HG03159 (cell line): ENCODE measurements at regions not wholly inside any gene's neighbourhood (a gene's known extent, or its start where the extent isn't known, plus 50 kb on each side); places are given as distances from the start of the nearest gene placed in this dataset.

Source experiments
- ATAC-seq: cut with Tn5 transposase; IDR thresholded peaks from one replicate; pipeline ENCODE4 v1.9.1; 2021; ENCODE audit warnings: mild to moderate bottlenecking, moderate library complexity; ENCODE audit not compliant: unreplicated experiment

- no peak for ATAC-seq
Observed at GRCh38 chr4:148831945-148832344, 389.7 kb upstream of the NR3C2 start.

DNA sequence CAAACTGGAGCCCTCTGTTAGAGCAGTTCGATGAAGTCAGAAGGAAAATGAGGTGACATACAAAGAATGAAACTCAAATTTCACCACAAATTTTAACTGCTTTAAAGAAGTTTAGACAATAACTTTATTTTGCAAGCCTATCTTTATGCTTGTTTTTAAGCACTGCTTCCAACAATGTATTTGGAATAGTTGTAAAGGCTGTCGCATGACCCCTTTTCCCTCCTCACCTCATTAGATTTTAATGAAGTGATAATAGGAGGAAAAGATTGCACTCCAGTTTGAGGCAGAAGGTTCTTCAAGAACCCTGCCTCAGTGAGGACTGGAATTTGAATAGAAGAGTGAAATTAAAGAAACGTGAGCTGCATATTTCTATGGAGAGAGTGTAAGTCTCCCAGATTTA is 386.1 kb upstream of the NR3C2 start:
- ATAC-seq = no peak

DNA sequence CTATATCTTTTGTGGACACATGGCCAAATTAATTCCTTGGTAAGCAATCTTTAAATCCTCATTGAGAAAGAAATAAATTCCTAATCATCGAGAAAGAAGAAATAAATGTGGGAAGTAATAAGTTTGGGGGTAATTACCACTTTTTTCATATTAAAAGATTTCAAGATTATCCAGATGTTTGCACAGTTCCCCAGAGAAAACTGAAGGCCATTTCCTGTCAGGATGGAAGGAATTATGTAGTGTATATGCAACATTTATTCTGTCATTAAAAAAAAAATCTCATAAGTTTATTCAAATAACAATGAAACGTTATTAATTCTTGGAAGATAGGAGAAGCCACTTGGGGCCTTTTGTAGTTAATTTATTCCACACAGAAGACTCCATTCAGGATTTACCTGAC is 385.6 kb upstream of the NR3C2 start:
- no peak for ATAC-seq

GRCh38 chr4:148823419-148823769 is 381.2 kb upstream of the NR3C2 start:
- ATAC-seq = no peak

- ATAC-seq = no peak
Observed at GRCh38 chr4:148822572-148823418, 380.6 kb upstream of the NR3C2 start.

DNA sequence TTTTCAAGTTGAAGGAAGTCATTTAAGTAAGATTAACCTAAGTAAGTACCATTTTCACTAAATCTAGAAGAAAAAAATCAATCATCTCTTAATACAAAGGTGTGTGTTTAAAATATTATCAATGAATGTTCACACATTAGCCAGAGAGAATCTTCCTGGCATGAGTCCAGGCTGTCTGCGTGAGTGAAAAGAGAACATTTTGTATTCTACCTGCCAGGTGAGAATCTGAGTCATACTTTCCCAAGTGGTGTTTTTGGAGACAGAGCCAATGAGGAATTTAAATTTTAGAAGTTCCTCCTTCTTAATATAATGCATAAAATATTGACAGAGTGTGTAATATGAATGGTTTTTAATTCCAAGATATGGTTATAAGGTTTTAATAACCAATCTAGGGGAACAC is 371.8 kb upstream of the NR3C2 start:
- ATAC-seq = no peak

DNA sequence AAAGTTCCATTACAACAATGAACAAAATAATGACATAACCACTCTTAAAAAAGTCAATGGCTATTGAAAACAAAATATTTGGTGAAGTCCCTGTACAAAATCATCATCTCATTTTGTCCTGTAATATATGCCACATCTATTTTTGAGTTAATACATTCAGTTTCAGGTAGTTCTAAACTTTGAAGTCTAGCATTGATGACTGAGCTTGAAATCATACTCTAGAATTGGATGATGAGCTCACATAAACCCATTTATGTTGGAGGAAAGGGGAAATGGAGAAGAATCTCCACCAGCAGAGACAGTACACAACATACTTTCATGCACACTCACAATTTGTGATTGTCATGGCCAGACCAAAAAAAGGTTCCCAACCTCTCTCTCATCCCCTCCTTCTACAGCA is 371.1 kb upstream of the NR3C2 start:
- ATAC-seq = no peak

GRCh38 chr4:148812101-148812500 is 369.9 kb upstream of the NR3C2 start:
- no peak for ATAC-seq

GRCh38 chr4:148810461-148810860 is 368.2 kb upstream of the NR3C2 start:
- ATAC-seq = no peak

DNA sequence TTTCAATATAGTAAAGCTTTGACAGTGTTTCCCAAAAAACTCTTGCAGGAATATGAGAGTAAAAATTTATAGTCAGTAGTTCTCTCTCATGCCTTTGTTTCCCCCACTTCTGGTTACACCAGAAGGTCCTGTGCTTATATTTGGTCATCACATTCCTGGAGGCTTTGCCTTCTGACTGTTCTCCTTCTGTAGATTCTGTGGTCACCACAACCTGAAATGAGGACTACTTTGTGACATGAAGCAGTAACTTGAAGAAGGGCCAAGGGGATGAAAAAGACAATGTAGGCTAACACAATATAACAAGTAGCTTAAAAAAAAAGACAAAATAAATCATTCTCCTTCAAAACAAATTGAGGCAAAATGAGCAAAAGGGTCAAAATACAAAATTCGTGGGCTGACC is 366.2 kb upstream of the NR3C2 start:
- ATAC-seq = no peak

- no peak for ATAC-seq
Observed at GRCh38 chr4:148800940-148801339, 358.7 kb upstream of the NR3C2 start.

GRCh38 chr4:148800336-148800885 is 358.2 kb upstream of the NR3C2 start:
- no peak for ATAC-seq

DNA sequence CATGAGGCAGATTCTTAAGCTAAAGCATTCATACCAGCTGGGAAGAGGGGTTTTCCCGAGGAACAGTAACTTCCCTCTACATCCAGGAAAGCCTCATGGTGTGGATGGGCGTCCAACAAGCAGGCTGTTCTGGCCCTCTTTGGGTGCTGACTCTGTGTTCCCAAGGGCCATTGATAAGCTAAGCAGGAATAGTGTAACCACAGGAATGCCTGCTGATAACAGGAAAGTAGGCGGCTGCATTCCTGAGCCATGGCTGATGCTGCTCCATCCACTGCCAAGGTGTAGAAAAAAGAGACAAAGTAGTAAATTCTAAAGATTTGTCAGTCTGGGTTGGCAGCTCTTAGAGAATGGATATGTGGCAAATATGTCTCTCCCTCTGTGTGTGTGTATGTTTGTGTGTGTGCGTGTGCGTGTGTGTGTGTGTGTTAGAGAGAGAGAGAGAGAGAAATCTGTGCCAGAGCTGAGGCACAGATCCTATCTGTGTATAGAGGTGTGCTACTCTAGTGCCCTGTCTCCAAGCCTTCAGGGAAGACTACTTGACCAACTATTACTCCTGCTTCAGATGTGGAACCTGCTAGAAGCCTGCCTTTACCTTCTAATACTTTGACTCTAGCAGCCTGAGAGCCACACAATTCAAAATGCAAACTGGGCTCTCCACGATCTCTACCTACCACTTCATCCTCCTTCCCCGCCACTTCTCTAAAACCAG is 353.1 kb upstream of the NR3C2 start:
- ATAC-seq = no peak

DNA sequence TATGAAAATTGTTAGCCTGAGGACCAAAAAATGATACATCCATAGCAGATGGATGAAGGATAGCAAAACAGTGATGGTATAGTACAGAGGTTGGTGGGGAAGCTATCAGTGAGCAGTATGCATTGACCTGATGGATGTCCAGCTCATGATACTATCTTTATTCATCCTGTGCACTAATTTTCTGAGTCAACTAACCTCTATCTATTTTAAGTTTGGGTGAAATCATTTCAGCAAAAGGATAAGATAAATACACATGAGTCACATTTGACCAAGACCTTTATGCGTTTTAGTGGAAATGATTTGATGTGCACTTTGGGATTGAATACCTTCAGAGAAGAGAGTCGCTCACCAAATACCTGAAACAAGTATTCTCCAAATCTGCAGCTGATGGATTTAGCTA is 351.0 kb upstream of the NR3C2 start:
- ATAC-seq = no peak

- ATAC-seq = no peak
Observed at GRCh38 chr4:148790691-148791090, 348.5 kb upstream of the NR3C2 start.

DNA sequence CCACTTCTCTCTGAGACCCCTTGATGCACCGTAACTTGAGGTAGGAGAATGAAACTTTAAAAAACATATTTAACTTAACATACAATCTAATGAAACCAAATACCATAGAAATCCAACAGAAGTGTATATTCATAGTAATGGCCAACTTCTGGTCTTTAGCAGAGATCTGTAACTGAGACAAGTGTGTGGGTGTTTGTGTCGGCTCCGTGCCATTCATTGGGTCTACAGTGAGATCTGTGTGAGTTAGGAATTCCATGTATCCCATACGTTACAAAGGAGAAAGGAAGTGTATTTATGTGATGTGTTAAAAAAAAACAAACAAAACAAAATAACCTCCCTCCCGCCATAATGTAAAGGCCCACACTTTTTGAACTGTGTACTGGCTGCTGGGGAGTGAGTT is 348.0 kb upstream of the NR3C2 start:
- no peak for ATAC-seq

DNA sequence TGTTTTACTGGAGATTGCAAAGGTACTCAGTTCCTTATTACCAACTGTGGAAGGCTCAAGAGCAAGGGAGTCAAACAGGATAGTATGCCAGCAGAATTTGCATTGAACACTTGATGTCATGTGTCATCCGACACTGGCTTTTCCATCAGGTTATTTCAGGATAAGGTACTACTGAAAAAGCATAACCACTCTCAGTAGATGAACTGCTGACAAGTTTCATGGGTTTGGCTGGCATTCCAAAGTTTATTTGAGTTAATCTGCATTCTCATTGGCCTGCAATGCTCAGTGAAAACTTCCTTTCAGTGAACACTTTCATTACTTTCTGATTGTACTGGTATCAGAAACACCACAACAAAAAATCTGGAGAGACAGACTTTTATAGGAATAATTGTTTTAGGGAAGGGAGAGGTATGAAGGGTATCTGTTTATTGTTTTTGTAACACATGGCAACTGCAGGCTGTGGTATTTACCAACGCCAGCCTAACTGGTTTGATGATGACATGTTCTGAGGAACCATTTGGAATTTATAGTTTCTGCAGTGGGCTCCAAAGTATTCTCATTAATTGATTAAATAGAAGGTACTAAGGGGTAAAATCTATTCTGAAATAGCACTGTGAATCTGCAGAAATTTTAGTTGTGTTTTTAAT is 345.7 kb upstream of the NR3C2 start:
- no peak for ATAC-seq

GRCh38 chr4:148787285-148787684 is 345.1 kb upstream of the NR3C2 start:
- no peak for ATAC-seq

GRCh38 chr4:148786699-148787098 is 344.5 kb upstream of the NR3C2 start:
- ATAC-seq = no peak

GRCh38 chr4:148782284-148782683 is 340.1 kb upstream of the NR3C2 start:
- ATAC-seq = no peak

DNA sequence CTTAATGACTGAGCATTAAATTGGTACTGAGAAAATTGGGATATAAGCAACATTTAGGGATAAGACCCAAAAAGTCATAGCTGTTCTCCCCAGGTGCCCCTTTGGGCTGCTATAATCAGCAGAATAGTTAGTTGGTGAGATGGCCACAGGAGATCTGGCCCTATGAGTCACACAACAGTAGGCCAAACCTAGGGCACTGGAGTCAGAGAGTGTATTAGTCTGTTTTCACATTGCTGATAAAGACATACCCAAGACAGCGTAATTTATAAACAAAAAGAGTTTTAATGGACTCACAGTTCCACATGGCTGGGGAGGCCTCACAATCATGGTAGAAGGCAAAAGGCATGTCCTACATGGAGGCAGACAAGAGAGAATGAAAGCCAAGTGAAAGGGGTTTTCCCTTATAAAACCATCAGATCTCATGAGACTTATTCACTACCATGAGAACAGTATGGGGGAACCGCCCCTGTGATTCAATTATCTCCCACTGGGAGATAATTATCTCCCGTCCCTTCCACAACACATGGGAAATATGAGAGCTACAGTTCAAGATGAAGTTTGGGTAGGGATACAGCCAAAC is 338.3 kb upstream of the NR3C2 start:
- ATAC-seq = no peak
